BJ (cell line): ENCODE measurements at regions not wholly inside any gene's neighbourhood (a gene's known extent, or its start where the extent isn't known, plus 50 kb on each side); places are given as distances from the start of the nearest gene placed in this dataset.

Experiments
- CTCF ChIA-PET: fragments of 350-600 bp; formaldehyde crosslinking; extraction: SDS; loops from one replicate; lab custom pipeline; 2021; ENCODE audit warnings: antibody characterized with exemption, inconsistent platforms; lab: Yijun Ruan, JAX
- POLR2A ChIA-PET: fragments of 300-600 bp; sonication (Branson Sonifier 250); formaldehyde crosslinking; extraction: SDS; loops from one replicate; lab custom pipeline; 2021; ENCODE audit warnings: antibody characterized with exemption; lab: Charles Lee
- DNase-seq: peaks from one replicate; pipeline ENCODE4 v3.0.0-alpha.2; 2011; ENCODE audit warnings: low read depth
- H3K27me3 ChIP-seq: 2 replicates; pipeline ENCODE4 v1.6.0; 2011; ENCODE audit warnings: low read length; ENCODE audit not compliant: control insufficient read depth, insufficient read depth
- H3K36me3 ChIP-seq: 2 replicates; pipeline ENCODE4 v1.5.1; 2011; ENCODE audit warnings: low read length; ENCODE audit not compliant: control insufficient read depth, insufficient read depth
- H3K4me3 ChIP-seq: 2 replicates; pipeline ENCODE4 v1.5.1; 2011; ENCODE audit warnings: low read depth, mild to moderate bottlenecking, control low read depth, low read length
- CTCF ChIP-seq: IDR thresholded peaks from 2 replicates; pipeline ENCODE4 v1.5.1; 2011; ENCODE audit warnings: low read depth, mild to moderate bottlenecking, control low read depth, inconsistent platforms, low read length, moderate library complexity; ENCODE audit not compliant: insufficient read depth

- no peak for DNase-seq
- no peaks in the 10 kb centered on the region for H3K36me3 ChIP-seq
- ChIA-PET POLR2A (no interaction called here), CTCF (interaction anchor here (0.6 to 1.1 kb wide), 3 partner anchors 22 to 438 kb away, joined by 3 read pairs; no protein-coding TSS in a partner anchor)
- no peaks in the 10 kb centered on the region for H3K27me3 ChIP-seq
- no peak for TF ChIP-seq CTCF
- H3K4me3 ChIP-seq, result no peak overlapping the region
Observed at GRCh38 chr12:19779395-19780056, 340.2 kb downstream of the AEBP2 start.

GRCh38 chr12:19780460-19780859 lies 341.2 kb downstream of the AEBP2 start:
- ChIA-PET POLR2A (no interaction called here), CTCF (no interaction called here)
- Histone ChIP-seq H3K36me3 (no peaks in the 10 kb centered on the region), H3K27me3 (no peaks in the 10 kb centered on the region), H3K4me3 (no peak overlapping the region)
- DNase-seq, result no peak
- TF ChIP-seq CTCF, result no peak

GRCh38 chr12:19783547-19784444 lies 344.5 kb downstream of the AEBP2 start:
- CTCF ChIA-PET, result no interaction called here

GRCh38 chr12:19792028-19792427 lies 352.7 kb downstream of the AEBP2 start:
- Histone ChIP-seq H3K36me3 (no peaks in the 10 kb centered on the region), H3K27me3 (no peaks in the 10 kb centered on the region), H3K4me3 (no peak overlapping the region)
- no peak for TF ChIP-seq CTCF
- DNase-seq, result no peak
- ChIA-PET POLR2A (no interaction called here), CTCF (no interaction called here)

More at GRCh38 chr12:19783547-19784444, 344.5 kb downstream of the AEBP2 start:
- no peak for TF ChIP-seq CTCF
- Histone ChIP-seq H3K36me3 (no peaks in the 10 kb centered on the region), H3K4me3 (no peak overlapping the region), H3K27me3 (no peaks in the 10 kb centered on the region; the same call in 1 of the 2 replicates)
- POLR2A ChIA-PET, result no interaction called here
- DNase-seq, result no peak

- CTCF ChIA-PET, result no interaction called here
- Histone ChIP-seq H3K36me3 (no peaks in the 10 kb centered on the region), H3K4me3 (no peak overlapping the region), H3K27me3 (no peaks in the 10 kb centered on the region)
- no peak for DNase-seq
- POLR2A ChIA-PET, result no interaction called here
- TF ChIP-seq CTCF, result no peak
Observed at GRCh38 chr12:19794116-19794515, 354.8 kb downstream of the AEBP2 start.
